HG03108 (cell line): ENCODE measurements at regions not wholly inside any gene's neighbourhood (a gene's known extent, or its start where the extent isn't known, plus 50 kb on each side); places are given as distances from the start of the nearest gene placed in this dataset.
"Not testable (repeated sequence)": the region's sequence is repeated elsewhere in the genome, so short reads cannot be mapped to it uniquely, and the experiment has no call there.

Source experiments
- ATAC-seq: cut with Tn5 transposase; IDR thresholded peaks from one replicate; pipeline ENCODE4 v1.9.1; 2021; ENCODE audit warnings: moderate library complexity; ENCODE audit not compliant: unreplicated experiment

GRCh38 chr13:39803156-39803555 lies 147.7 kb downstream of the COG6 start:
- ATAC-seq = no peak

- no peak for ATAC-seq
These were observed 148.4 kb downstream of the COG6 start for GRCh38 chr13:39803851-39804250.

DNA sequence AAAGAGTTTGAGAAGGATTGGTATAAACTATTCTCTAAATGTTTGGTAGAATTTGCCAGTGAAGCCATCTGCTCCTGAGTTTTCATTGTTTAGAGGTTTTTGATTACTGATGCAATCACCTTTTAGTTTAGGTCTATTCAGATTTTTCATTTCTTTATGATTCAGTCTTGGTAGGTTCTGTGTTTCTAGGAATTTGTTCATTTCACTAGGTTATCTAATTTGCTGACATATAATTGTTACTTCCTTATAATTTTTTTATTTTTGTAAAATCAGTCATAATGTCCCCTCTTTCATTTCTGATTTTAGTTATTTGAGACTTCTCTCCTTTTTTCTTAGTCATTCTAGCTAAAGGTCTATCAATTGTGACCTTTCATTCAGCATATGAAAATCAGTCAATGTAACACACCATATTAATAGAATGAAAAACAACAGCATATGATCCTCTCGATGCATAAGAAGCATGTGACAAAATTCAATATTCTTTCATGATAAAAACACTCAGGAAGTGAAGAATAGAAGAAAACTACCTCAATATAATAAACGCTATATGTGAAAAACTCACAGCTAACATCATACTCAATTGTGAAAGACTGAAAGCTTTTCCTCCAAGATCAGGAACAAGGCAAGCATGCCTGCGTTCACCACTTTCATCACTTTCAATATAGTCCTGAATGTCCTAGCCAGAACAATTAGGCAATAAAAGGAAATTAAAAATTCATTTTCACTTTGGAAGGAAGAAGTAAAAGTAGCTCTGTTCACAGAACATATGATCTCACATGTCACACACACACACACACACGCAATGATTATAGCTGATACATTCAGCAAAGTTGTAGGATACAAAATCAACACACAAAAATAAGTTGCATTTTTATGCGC lies 149.1 kb downstream of the COG6 start:
- ATAC-seq = no peak

DNA sequence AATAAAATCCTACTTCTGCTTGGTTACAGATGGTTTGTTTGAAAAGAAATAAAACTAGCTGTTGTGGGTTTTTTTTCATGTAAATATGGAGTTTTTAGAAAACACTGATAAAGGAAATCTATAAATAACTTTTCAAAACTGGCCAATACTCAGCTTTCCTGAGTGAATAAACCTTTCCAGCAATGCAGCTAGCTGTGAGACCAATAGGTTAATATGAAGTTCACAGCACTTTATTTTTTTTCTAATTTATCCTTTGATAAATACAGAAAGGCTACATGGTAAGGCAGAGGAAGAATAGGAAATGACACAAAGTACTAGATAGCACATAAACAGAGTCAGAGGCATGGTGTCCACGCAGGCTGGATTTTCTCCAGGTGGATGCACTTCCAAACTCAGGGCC lies 154.0 kb downstream of the COG6 start:
- ATAC-seq = no peak

- no peak for ATAC-seq
These were observed 154.8 kb downstream of the COG6 start for GRCh38 chr13:39810091-39810877.

GRCh38 chr13:39811051-39811450 lies 155.6 kb downstream of the COG6 start:
- ATAC-seq = no peak

DNA sequence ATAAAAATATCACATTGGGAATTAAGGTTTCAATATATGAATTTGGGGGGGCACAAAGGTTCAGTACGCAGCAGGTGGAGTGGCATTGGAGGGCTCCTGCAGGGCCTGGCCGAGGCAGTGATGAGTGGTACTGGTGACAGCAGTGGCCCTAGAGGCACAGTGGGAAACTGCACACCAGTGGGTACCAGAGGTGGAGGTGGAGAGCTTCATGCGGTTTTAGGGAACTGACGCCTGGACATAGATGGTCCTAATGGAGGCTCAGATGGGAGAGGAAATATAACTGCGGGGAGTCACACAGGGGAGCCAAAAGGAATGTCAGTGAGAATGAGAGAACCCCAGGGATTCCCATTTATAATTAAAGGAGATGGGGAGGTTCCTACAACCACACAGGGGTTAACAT lies 156.2 kb downstream of the COG6 start:
- no peak for ATAC-seq

GRCh38 chr13:39815345-39816111 lies 160.1 kb downstream of the COG6 start:
- no peak for ATAC-seq

DNA sequence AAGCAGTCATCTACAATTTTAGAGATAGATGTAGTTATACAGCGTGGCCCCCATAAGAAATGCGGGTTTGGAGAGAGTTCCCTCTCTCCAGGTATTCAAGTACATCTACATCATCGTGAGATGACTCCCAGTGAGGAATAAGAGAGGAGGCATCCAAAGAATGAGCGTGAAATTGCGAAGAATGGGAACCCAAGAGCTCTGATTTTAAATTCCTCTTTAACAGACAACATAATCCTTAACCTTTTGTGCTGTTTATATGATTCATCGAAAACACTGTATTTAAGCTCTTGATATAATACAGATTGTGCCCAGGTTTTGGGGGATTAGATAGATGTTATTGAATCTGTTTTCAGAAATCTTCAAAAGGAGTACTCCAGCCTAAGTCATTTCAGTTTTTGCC lies 161.5 kb downstream of the COG6 start:
- ATAC-seq = no peak

- no peak for ATAC-seq
These were observed 163.5 kb downstream of the COG6 start for GRCh38 chr13:39818953-39819352.

- ATAC-seq = no peak
These were observed 165.1 kb downstream of the COG6 start for GRCh38 chr13:39820606-39821005.

GRCh38 chr13:39821977-39822376 lies 166.5 kb downstream of the COG6 start:
- no peak for ATAC-seq

DNA sequence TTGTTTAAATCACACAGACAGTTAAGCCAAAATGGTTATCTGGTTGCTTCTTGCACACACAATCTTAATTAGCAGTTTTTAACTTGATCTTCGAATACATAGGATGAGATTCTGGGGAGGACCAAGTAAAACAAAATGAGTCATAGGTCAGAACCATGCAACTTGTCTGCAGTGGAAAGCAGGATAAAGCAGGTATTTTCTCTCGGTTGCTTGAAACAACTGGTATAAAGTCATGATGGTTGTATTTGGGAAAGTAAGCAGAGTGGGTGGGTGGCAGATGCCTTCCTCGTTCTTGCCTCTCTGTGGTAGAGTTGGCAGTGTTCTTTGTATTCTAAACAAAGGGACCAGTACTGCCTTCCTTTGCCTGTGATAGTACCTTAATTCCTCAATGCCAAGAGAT lies 167.0 kb downstream of the COG6 start:
- ATAC-seq = no peak

- ATAC-seq = no peak
These were observed 167.7 kb downstream of the COG6 start for GRCh38 chr13:39823063-39823713.

DNA sequence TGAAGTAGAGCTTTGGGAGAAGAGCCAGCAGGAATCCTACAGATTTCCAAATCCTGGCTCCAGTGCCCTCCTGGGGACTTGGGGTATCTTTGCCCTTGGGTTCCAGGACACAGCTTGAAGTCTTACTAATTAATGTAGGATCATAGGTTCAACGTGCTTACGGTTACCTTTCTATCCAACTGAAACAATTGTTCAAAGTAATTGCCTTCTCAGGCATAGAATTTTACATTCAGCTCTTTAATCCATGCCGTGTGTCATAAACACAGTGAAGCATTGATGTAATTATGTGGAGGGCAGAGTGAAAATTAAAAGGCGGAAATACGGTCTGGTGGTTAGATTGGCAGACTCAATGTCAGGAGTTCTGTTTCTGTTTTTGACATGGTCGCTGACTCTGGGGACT lies 170.4 kb downstream of the COG6 start:
- no peak for ATAC-seq

DNA sequence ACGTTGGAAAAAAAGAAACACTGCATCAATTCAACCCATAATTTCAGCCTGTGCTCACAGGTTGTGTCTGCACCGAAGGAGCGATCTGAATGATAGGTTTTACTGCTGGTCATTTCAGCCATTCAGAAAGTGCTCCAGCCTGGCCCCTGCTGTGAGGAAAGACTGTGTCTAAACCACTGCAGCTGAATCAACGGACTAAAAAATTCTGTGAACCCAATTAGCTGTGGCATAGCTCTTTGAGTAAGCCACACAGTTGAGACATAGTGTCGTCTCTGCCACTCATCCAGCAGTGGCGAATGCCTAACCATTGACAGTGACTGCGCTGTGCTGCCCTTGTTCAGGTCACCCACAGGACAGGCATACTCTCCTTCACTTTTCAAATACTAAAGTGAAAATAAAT lies 179.8 kb downstream of the COG6 start:
- ATAC-seq = no peak

GRCh38 chr13:39836038-39836437 lies 180.6 kb downstream of the COG6 start:
- ATAC-seq = no peak

GRCh38 chr13:39837866-39838265 lies 182.4 kb downstream of the COG6 start:
- not testable (repeated sequence) for ATAC-seq

DNA sequence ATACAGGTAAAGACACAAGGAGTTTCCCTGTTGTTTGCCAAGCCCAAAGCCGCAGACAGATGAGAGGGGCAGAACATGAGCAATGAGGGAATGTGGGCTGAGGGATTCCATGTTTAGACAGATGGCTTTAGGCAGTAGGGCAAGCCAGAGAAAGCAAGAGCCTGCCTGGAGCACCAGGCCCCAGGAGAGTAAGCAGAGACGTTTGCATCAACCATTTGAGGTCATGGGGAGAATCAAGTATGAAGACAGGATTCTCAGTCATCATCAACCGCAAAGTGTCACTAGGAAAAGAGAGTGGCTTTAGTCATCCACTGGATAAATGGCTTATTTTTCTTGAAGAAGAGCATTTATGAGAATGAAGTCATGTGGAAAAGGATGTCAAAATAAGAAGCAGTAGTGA lies 184.7 kb downstream of the COG6 start:
- ATAC-seq = no peak

GRCh38 chr13:39847336-39847735 lies 191.9 kb downstream of the COG6 start:
- no peak for ATAC-seq

GRCh38 chr13:39855236-39855635 lies 199.8 kb downstream of the COG6 start:
- ATAC-seq = no peak
